GM23338 (cell line): ENCODE measurements at regions not wholly inside any gene's neighbourhood (a gene's known extent, or its start where the extent isn't known, plus 50 kb on each side); places are given as distances from the start of the nearest gene placed in this dataset.

Experiments
- ATAC-seq: fragments of 200-7000 bp; cut with Tn5 transposase; 3 replicates; pipeline ENCODE4 v1.9.1; 2020
- DNase-seq: peaks from one replicate; pipeline ENCODE4 v3.0.0-alpha.2; 2015; ENCODE audit warnings: low spot score
- H2AFZ ChIP-seq: fragments of 200-600 bp; sonication (generic); 2 replicates; pipeline ENCODE4 v1.8.0; 2016; ENCODE audit warnings: antibody characterized with exemption, mild to moderate bottlenecking, moderate library complexity
- H3F3A ChIP-seq: fragments of 200-600 bp; sonication (generic); replicated peaks from 2 replicates; pipeline ENCODE4 v1.8.0; 2017; ENCODE audit warnings: antibody characterized with exemption, mixed run types, low read depth
- H3K27ac ChIP-seq: fragments of 200-600 bp; sonication (generic); 2 replicates; pipeline ENCODE4 v1.6.1; 2016; ENCODE audit warnings: low read depth
- H3K27me3 ChIP-seq: fragments of 200-600 bp; sonication (generic); 2 replicates; pipeline ENCODE4 v1.8.0; 2016; ENCODE audit warnings: mild to moderate bottlenecking, mixed run types, moderate library complexity; ENCODE audit not compliant: insufficient read depth
- H3K36me3 ChIP-seq: fragments of 200-600 bp; sonication (generic); 2 replicates; pipeline ENCODE4 v1.8.0; 2016; ENCODE audit warnings: mild to moderate bottlenecking; ENCODE audit not compliant: insufficient read depth
- H3K4me1 ChIP-seq: fragments of 200-600 bp; sonication (generic); 2 replicates; pipeline ENCODE4 v1.8.0; 2016; ENCODE audit warnings: mild to moderate bottlenecking, moderate library complexity; ENCODE audit not compliant: insufficient read depth
- H3K4me2 ChIP-seq: fragments of 200-600 bp; sonication (generic); 2 replicates; pipeline ENCODE4 v1.7.1; 2017; ENCODE audit warnings: mixed run types
- H3K4me3 ChIP-seq: fragments of 200-600 bp; sonication (generic); 2 replicates; pipeline ENCODE4 v1.6.1; 2016; ENCODE audit warnings: mixed run types
- H3K79me2 ChIP-seq: fragments of 200-600 bp; sonication (generic); replicated peaks from 2 replicates; pipeline ENCODE4 v1.8.0; 2017; ENCODE audit warnings: mild to moderate bottlenecking; ENCODE audit not compliant: insufficient read depth
- H3K9me2 ChIP-seq: fragments of 200-600 bp; sonication (generic); 2 replicates; pipeline ENCODE4 v1.8.0; 2017; ENCODE audit not compliant: insufficient read depth
- H4K20me1 ChIP-seq: fragments of 200-600 bp; sonication (generic); replicated peaks from 2 replicates; pipeline ENCODE4 v1.8.0; 2017; ENCODE audit warnings: mild to moderate bottlenecking; ENCODE audit not compliant: insufficient read depth
- H3K27ac Mint-ChIP-seq: 2 replicates; pipeline ENCODE4 v1.8.0; 2020; ENCODE audit warnings: inconsistent platforms, mild to moderate bottlenecking, moderate library complexity, mixed read lengths
- H3K27me3 Mint-ChIP-seq: 3 replicates; pipeline ENCODE4 v1.8.0; 2022; ENCODE audit warnings: low read depth, mild to moderate bottlenecking, moderate library complexity, mixed read lengths, inconsistent platforms; ENCODE audit not compliant: insufficient read depth, poor library complexity
- H3K36me3 Mint-ChIP-seq: 3 replicates; pipeline ENCODE4 v1.8.0; 2021; ENCODE audit warnings: low read depth, mild to moderate bottlenecking, inconsistent platforms, moderate library complexity, mixed read lengths
- H3K4me1 Mint-ChIP-seq: 3 replicates; pipeline ENCODE4 v1.8.0; 2020; ENCODE audit warnings: mild to moderate bottlenecking, inconsistent platforms, mixed read lengths
- H3K4me3 Mint-ChIP-seq: 3 replicates; pipeline ENCODE4 v1.8.0; 2021; ENCODE audit warnings: moderate library complexity, mild to moderate bottlenecking, inconsistent platforms, mixed read lengths
- H3K9me3 Mint-ChIP-seq: 3 replicates; pipeline ENCODE4 v1.8.0; 2020; ENCODE audit warnings: moderate library complexity, mild to moderate bottlenecking, inconsistent platforms, mixed read lengths
- CREB1 ChIP-seq: fragments of 250-450 bp; sonication (Bioruptor Pico); IDR thresholded peaks from 2 replicates; pipeline ENCODE4 v1.5.0; 2020; ENCODE audit warnings: low read depth, mild to moderate bottlenecking, moderate library complexity
- CTCF ChIP-seq, 2 experiments: fragments of 200-600 bp in 1 of 2; sonication (generic) in 1 of 2; conservative IDR thresholded peaks; 2 replicates each; pipeline versions ENCODE4 v1.5.1 to v1.6.1; 2016 to 2017; ENCODE audit warnings: antibody characterized with exemption in 2 of 2, low read depth in 2 of 2, mild to moderate bottlenecking in 2 of 2, moderate library complexity in 1 of 2
- EZH2 ChIP-seq: fragments of 200-600 bp; sonication (generic); IDR thresholded peaks from one replicate; pipeline ENCODE4 v1.8.0; 2017; ENCODE audit warnings: antibody characterized with exemption, mild to moderate bottlenecking, low read depth; ENCODE audit not compliant: unreplicated experiment
- EZH2phosphoT487 ChIP-seq: fragments of 200-600 bp; sonication (generic); IDR thresholded peaks from one replicate; pipeline ENCODE4 v1.8.1; 2018; ENCODE audit warnings: antibody characterized with exemption; ENCODE audit not compliant: unreplicated experiment
- JUNB ChIP-seq: IDR thresholded peaks from one replicate; pipeline ENCODE4 v1.6.1; 2016; ENCODE audit warnings: antibody characterized with exemption; ENCODE audit not compliant: unreplicated experiment
- NANOG ChIP-seq: IDR thresholded peaks from 2 replicates; pipeline ENCODE4 v1.6.1; 2016; ENCODE audit warnings: antibody characterized with exemption, borderline replicate concordance
- POLR2AphosphoS5 ChIP-seq: IDR thresholded peaks from 2 replicates; pipeline ENCODE4 v1.6.1; 2016; ENCODE audit warnings: antibody characterized with exemption, low read depth
- STAT1 ChIP-seq: IDR thresholded peaks from one replicate; pipeline ENCODE4 v1.6.1; 2016; ENCODE audit warnings: antibody characterized with exemption; ENCODE audit not compliant: unreplicated experiment
- ZNF114 ChIP-seq: fragments of 250-450 bp; sonication (Bioruptor Pico); IDR thresholded peaks from 2 replicates; pipeline ENCODE4 v1.5.0; 2020; ENCODE audit warnings: mild to moderate bottlenecking, moderate library complexity
- ZNF331 ChIP-seq: fragments of 250-450 bp; sonication (Bioruptor Pico); IDR thresholded peaks from 2 replicates; pipeline ENCODE4 v1.5.0; 2020; ENCODE audit warnings: low read depth, mild to moderate bottlenecking, moderate library complexity
- ZNF462 ChIP-seq: fragments of 250-450 bp; sonication (Bioruptor Pico); IDR thresholded peaks from 2 replicates; pipeline ENCODE4 v1.5.0; 2020; ENCODE audit warnings: mild to moderate bottlenecking, moderate library complexity
- TF ChIP-seq, protein P1 (sequence below): IDR thresholded peaks from one replicate; pipeline ENCODE4 v1.6.1; 2018; ENCODE audit warnings: antibody characterized with exemption; ENCODE audit not compliant: unreplicated experiment
- TF ChIP-seq, protein P2 (sequence below): IDR thresholded peaks from 2 replicates; pipeline ENCODE4 v1.6.1; 2016; ENCODE audit warnings: antibody characterized with exemption

- H3K36me3 Mint-ChIP-seq: no peaks in the 10 kb centered on the region
- no peaks in the 10 kb centered on the region for H3K27me3 ChIP-seq
- peaks cover 7% of the 10 kb centered on the region for H3K4me1 Mint-ChIP-seq
- H3K4me3 ChIP-seq: no peak overlapping the region
- H3K4me2 ChIP-seq: no peak overlapping the region
- DNase-seq (no peak), ATAC-seq (no peak)
- H3K27ac Mint-ChIP-seq: no peak overlapping the region
- 0 out of 2 replicates have a peak, but pooled peaks cover 3% of the 10 kb centered on the region for H3K9me2 ChIP-seq
- no peaks in the 10 kb centered on the region for H3K27me3 Mint-ChIP-seq
- no peaks in the 10 kb centered on the region for H3K36me3 ChIP-seq
- H4K20me1 ChIP-seq: no peaks in the 10 kb centered on the region
- TF ChIP-seq NANOG: no peak
- TF ChIP-seq STAT1: no peak
- no peak for TF ChIP-seq ZNF114
- TF ChIP-seq, protein P1, sequence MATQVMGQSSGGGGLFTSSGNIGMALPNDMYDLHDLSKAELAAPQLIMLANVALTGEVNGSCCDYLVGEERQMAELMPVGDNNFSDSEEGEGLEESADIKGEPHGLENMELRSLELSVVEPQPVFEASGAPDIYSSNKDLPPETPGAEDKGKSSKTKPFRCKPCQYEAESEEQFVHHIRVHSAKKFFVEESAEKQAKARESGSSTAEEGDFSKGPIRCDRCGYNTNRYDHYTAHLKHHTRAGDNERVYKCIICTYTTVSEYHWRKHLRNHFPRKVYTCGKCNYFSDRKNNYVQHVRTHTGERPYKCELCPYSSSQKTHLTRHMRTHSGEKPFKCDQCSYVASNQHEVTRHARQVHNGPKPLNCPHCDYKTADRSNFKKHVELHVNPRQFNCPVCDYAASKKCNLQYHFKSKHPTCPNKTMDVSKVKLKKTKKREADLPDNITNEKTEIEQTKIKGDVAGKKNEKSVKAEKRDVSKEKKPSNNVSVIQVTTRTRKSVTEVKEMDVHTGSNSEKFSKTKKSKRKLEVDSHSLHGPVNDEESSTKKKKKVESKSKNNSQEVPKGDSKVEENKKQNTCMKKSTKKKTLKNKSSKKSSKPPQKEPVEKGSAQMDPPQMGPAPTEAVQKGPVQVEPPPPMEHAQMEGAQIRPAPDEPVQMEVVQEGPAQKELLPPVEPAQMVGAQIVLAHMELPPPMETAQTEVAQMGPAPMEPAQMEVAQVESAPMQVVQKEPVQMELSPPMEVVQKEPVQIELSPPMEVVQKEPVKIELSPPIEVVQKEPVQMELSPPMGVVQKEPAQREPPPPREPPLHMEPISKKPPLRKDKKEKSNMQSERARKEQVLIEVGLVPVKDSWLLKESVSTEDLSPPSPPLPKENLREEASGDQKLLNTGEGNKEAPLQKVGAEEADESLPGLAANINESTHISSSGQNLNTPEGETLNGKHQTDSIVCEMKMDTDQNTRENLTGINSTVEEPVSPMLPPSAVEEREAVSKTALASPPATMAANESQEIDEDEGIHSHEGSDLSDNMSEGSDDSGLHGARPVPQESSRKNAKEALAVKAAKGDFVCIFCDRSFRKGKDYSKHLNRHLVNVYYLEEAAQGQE: no peak
- TF ChIP-seq ZNF462 (CRISPR knock-in tag): no peak
- no peak for TF ChIP-seq EZH2
- no peak for TF ChIP-seq CREB1
- TF ChIP-seq JUNB: no peak
- no peak for TF ChIP-seq POLR2AphosphoS5
- TF ChIP-seq EZH2phosphoT487: no peak
- no peak for TF ChIP-seq ZNF331 (CRISPR knock-in tag)
- TF ChIP-seq, protein P2, sequence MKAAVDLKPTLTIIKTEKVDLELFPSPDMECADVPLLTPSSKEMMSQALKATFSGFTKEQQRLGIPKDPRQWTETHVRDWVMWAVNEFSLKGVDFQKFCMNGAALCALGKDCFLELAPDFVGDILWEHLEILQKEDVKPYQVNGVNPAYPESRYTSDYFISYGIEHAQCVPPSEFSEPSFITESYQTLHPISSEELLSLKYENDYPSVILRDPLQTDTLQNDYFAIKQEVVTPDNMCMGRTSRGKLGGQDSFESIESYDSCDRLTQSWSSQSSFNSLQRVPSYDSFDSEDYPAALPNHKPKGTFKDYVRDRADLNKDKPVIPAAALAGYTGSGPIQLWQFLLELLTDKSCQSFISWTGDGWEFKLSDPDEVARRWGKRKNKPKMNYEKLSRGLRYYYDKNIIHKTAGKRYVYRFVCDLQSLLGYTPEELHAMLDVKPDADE: no peak
- no peak for TF ChIP-seq CTCF (conservative IDR thresholded peaks at IDR 0.05; ENCODE audit: low read depth in 2 of 2)
- H3K79me2 ChIP-seq: no peaks in the 10 kb centered on the region
- no peak overlapping the region for H3K4me3 Mint-ChIP-seq
- no peaks in the 10 kb centered on the region for H3F3A ChIP-seq
- H3K4me1 ChIP-seq: no peaks in the 10 kb centered on the region
- H3K9me3 Mint-ChIP-seq: no peaks in the 10 kb centered on the region
- H2AFZ ChIP-seq: no peak overlapping the region
- no peak overlapping the region for H3K27ac ChIP-seq
Measured at GRCh38 chr14:61904946-61905345, 142.7 kb downstream of the SNAPC1 start.
